ES-I3 (cell line): ENCODE measurements at regions not wholly inside any gene's neighbourhood (a gene's known extent, or its start where the extent isn't known, plus 50 kb on each side); places are given as distances from the start of the nearest gene placed in this dataset.

Experiments
- H3K36me3 ChIP-seq: 2 replicates; pipeline ENCODE4 v1.6.1; 2013; ENCODE audit warnings: mild to moderate bottlenecking, low read length, control low read depth, moderate library complexity; ENCODE audit not compliant: insufficient read depth
- H3K4me1 ChIP-seq: 2 replicates; pipeline ENCODE4 v1.6.1; 2013; ENCODE audit warnings: mild to moderate bottlenecking, control low read depth, low read length; ENCODE audit not compliant: insufficient read depth
- H3K9ac ChIP-seq: 2 replicates; pipeline ENCODE4 v1.6.1; 2013; ENCODE audit warnings: low read depth, mild to moderate bottlenecking, low read length, moderate library complexity
- H3K9me3 ChIP-seq: 2 replicates; pipeline ENCODE4 v1.6.1; 2013; ENCODE audit warnings: mild to moderate bottlenecking, low read length, moderate library complexity; ENCODE audit not compliant: control insufficient read depth, insufficient read depth

DNA sequence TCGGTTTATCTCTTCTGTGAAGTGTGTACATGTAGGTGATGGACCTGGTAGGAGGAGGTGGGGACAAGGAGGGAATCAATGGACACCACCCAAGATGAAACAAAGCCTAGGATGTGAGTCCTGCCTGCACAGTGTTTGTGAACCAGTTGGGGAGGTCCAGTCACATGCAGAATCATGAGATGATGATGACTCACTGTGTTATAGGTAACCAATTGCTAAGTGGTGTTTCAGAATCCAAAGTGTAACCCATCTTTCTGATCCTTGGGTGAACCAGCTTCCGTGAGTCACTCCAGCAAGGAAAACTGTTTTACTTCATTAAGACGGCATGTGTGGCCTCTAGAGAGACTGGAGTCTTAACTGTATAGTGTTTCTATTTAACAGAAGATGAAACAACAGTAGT lies 57.9 kb upstream of the HPF1 start:
- Histone ChIP-seq H3K4me1 (no peaks in the 10 kb centered on the region), H3K9me3 (no peaks in the 10 kb centered on the region), H3K9ac (no peak overlapping the region), H3K36me3 (no peaks in the 10 kb centered on the region)

DNA sequence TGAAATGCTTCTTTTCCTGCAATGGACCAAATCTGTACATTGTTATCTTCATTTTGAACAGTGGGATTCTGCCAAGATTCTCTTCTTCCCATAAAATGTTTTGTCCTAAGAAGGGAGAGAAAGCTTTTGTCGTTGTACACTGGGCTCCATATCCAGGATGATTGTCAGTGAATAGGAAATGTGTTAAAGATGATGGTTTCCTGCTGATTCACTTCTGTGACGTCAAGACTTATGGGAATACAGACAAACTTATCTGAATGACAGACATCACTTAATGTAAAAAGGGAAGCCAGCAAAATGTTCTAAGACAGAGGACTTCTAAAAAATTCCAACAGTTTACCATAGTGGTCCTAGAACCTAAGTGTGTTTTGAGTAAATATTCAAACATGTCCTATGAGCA lies 53.7 kb upstream of the HPF1 start:
- H3K9ac ChIP-seq, result no peak overlapping the region
- H3K9me3 ChIP-seq, result no peaks in the 10 kb centered on the region
- no peaks in the 10 kb centered on the region for H3K4me1 ChIP-seq

DNA sequence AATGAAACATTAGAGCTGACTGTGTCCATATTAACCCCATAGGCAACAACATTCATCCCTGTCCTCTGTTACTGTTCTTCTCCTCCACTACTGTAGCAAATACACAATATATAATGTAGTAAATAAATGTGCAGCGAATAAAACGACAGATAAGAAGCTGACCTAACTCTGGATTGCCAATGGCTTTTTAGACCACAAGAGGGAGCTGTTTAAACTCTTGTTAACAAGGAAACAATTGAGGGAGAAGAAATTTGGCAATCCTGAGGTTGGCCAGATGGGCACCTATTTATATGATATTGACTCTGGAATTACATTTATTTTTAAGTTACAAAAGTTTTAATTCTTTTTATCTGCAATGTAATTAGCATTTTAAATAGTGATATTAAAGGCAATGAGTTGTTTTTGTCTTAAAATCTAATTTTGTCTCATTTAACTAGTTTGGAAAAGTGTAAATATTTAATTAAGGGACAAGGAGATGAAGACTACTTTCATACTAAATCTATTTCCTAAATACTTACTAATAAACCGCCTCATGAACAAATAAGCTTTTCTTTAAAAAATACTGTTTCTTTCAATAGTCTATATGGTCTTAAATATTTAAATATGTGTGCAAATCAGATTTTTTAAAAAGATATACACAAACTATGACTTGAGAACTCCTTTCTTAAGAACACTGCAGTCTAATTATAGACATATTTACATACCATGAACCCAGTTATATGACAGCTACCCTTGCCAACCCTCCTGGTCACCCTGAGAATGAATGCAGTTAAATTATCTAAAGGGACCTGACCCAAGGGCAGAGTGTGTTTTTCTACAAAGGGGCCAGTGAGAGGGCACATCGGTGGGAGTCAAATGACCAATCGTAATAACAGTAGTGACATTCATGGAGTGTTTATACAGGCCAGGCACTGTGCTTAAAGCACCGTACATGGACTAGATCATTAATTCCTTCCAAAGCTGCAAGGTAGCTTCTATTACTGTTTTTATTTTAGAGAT lies 52.9 kb upstream of the HPF1 start:
- Histone ChIP-seq H3K9me3 (peaks cover 4% of the 10 kb centered on the region), H3K36me3 (no peaks in the 10 kb centered on the region), H3K4me1 (no peaks in the 10 kb centered on the region), H3K9ac (no peak overlapping the region)

More for the DNA sequence above, 53.7 kb upstream of the HPF1 start:
- no peaks in the 10 kb centered on the region for H3K36me3 ChIP-seq

DNA sequence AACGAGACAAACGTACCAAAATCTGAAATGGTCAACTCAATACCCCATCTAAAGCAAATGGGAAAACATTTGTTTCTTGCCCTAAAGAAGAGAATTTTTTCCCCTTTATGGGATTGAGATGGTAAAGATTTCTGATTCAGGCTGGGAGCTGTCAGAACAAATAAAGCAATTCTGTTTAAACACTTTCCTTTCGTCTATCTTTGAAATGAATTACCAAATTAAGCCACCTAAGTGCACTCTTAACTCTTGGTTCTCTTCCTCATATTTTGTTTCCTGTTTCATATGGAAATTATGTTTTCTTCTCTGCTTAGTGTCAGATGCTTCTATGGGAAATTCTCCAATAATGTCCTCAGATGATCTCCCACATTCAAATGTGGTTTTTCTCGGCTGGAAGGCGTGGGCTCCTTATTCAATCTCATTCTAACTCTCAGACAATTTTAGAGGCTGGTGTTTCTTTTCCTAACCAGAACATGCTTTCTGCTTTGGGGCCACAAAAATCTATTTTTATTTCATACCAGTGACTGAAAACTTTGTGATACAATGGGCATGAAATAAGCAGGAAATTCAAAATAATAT lies 50.3 kb upstream of the HPF1 start:
- H3K36me3 ChIP-seq, result no peaks in the 10 kb centered on the region
- no peaks in the 10 kb centered on the region for H3K4me1 ChIP-seq
- no peak overlapping the region for H3K9ac ChIP-seq
- peaks cover 6% of the 10 kb centered on the region for H3K9me3 ChIP-seq
